ENCODE measurements at regions not wholly inside any gene's neighbourhood (a gene's known extent, or its start where the extent isn't known, plus 50 kb on each side); places are given as distances from the start of the nearest gene placed in this dataset.

DNA sequence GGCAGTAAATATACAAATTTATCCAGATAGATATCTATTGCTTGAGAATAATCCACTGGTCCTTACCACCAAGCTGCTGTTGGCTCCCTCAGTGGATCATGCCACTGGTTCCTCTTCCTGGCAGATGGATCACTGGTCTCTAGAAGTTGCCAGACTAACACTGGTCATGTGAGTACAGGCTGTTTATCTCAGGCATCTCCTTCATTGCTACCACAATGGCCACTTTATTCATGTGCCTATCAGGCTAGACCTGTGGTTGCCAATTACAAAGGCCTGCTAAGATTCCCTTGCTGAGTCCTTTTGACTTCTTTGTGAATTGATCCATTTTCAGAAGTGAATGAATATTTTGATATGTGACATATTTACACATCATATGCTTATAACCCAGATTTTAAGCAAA lies 1659.5 kb upstream of the PCDH20 start:
- H3K36me3 ChIP-seq (replicated peaks in 1 of 2), result no peaks in the 10 kb centered on the region
- DNase-seq, result no peak
- no peaks in the 10 kb centered on the region for H3K4me1 ChIP-seq (replicated peaks in 1 of 2)
- H3K4me3 ChIP-seq, result no peak overlapping the region
- TF ChIP-seq, protein P1, sequence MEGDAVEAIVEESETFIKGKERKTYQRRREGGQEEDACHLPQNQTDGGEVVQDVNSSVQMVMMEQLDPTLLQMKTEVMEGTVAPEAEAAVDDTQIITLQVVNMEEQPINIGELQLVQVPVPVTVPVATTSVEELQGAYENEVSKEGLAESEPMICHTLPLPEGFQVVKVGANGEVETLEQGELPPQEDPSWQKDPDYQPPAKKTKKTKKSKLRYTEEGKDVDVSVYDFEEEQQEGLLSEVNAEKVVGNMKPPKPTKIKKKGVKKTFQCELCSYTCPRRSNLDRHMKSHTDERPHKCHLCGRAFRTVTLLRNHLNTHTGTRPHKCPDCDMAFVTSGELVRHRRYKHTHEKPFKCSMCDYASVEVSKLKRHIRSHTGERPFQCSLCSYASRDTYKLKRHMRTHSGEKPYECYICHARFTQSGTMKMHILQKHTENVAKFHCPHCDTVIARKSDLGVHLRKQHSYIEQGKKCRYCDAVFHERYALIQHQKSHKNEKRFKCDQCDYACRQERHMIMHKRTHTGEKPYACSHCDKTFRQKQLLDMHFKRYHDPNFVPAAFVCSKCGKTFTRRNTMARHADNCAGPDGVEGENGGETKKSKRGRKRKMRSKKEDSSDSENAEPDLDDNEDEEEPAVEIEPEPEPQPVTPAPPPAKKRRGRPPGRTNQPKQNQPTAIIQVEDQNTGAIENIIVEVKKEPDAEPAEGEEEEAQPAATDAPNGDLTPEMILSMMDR (IDR thresholded peaks at IDR 0.05), result no peak
- TF ChIP-seq POLR2A (IDR thresholded peaks at IDR 0.05), result no peak
- H3K27ac ChIP-seq, result no peak overlapping the region
- intact Hi-C loops (cut with DNase I), result no loop called here
- no peaks in the 10 kb centered on the region for H3K9me3 ChIP-seq (replicated peaks in 1 of 3)
- no peaks in the 10 kb centered on the region for H3K27me3 ChIP-seq

- no peaks in the 10 kb centered on the region for H3K27me3 ChIP-seq
- no peak for DNase-seq
- H3K36me3 ChIP-seq (replicated peaks in 1 of 2), result no peaks in the 10 kb centered on the region
- WGBS, 4 donors, result 92 to 95% (median 92%) methylated on average over 5 of the region's 5 CpGs
- H3K27ac ChIP-seq, result no peak overlapping the region
- H3K4me3 ChIP-seq, result no peak overlapping the region
- H3K4me1 ChIP-seq (replicated peaks in 1 of 2), result no peaks in the 10 kb centered on the region
- intact Hi-C loops (cut with DNase I), result no loop called here
- H3K9me3 ChIP-seq (replicated peaks in 1 of 3), result no peaks in the 10 kb centered on the region
- TF ChIP-seq POLR2A (IDR thresholded peaks at IDR 0.05), result no peak
- TF ChIP-seq, protein P1 (IDR thresholded peaks at IDR 0.05), result no peak
Measured at GRCh38 chr13:63050287-63050686, 1634.6 kb upstream of the PCDH20 start.

- H3K27ac ChIP-seq, result no peak overlapping the region
- no peaks in the 10 kb centered on the region for H3K9me3 ChIP-seq (replicated peaks in 1 of 3)
- no peak for TF ChIP-seq POLR2A (IDR thresholded peaks at IDR 0.05)
- TF ChIP-seq, protein P1 (IDR thresholded peaks at IDR 0.05), result no peak
- no peaks in the 10 kb centered on the region for H3K36me3 ChIP-seq (replicated peaks in 1 of 2)
- no peaks in the 10 kb centered on the region for H3K4me1 ChIP-seq (replicated peaks in 1 of 2)
- DNase-seq, result no peak
- intact Hi-C loops (cut with DNase I), result no loop called here
- no peak overlapping the region for H3K4me3 ChIP-seq
- no peaks in the 10 kb centered on the region for H3K27me3 ChIP-seq
Measured at GRCh38 chr13:63048653-63049052, 1633.0 kb upstream of the PCDH20 start.

DNA sequence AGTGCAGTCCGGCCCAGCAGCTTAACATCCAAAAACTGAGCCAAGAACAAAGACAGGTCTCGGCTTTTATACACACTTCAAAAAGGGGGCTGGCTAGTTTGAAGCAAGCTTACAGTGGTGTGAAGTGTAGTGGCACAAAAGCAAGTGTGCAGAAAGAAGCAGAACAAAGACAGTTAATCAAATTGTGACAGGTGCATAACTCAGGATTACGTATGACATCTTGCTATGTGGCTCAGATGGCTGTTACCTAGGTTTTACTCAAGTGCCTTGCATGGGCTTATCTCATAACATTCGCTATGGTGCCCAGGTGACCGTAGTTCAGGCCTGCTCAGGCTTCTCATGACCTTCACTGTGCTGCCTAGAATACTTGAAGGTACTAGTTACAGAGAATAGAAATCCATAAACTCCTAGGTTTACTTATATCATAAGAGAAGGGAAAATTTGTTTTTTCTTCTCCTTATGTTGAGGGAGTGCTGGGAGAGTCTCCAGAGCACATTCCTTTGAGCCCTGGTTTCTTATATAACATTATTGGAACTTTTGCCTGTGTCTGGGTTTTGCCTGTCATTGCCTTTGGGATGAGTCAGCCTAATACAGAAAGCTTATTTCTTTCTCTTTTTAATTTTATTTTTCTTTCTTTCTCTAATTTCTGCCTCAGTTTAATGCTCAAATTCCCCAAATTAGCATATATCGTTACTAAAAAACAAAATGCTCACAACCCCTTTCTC lies 1629.1 kb upstream of the PCDH20 start:
- no peak for TF ChIP-seq POLR2A (IDR thresholded peaks at IDR 0.05)
- TF ChIP-seq, protein P1 (IDR thresholded peaks at IDR 0.05), result no peak
- Histone ChIP-seq H3K4me1 (replicated peaks in 1 of 2) (no peaks in the 10 kb centered on the region), H3K27ac (no peak overlapping the region), H3K9me3 (replicated peaks in 1 of 3) (no peaks in the 10 kb centered on the region), H3K36me3 (replicated peaks in 1 of 2) (no peaks in the 10 kb centered on the region), H3K4me3 (no peak overlapping the region), H3K27me3 (no peaks in the 10 kb centered on the region)
- WGBS, 4 donors, result 59 to 70% (median 62%) methylated on average over 6 of the region's 6 CpGs
- intact Hi-C loops (cut with DNase I), result no loop called here
- no peak for DNase-seq
